H1 (cell line): ENCODE measurements at regions not wholly inside any gene's neighbourhood (a gene's known extent, or its start where the extent isn't known, plus 50 kb on each side); places are given as distances from the start of the nearest gene placed in this dataset.

Experiments used
- BACH1 ChIP-seq: IDR thresholded peaks from 2 replicates; pipeline ENCODE4 v1.6.1; 2012; ENCODE audit warnings: low read length, improper control_type of control experiment
- EP300 ChIP-seq, 2 experiments: IDR thresholded peaks; 1 replicate in 1 of 2; 2 replicates in 1 of 2; pipeline ENCODE4 v1.6.1; 2011 to 2012; ENCODE audit warnings: low read depth in 2 of 2, low read length in 2 of 2, mild to moderate bottlenecking in 2 of 2, borderline replicate concordance in 1 of 2, inconsistent platforms in 1 of 2, moderate library complexity in 1 of 2
- NRF1 ChIP-seq: IDR thresholded peaks from 2 replicates; pipeline ENCODE4 v1.6.1; 2011; ENCODE audit warnings: mild to moderate bottlenecking, low read depth, low read length, improper control_type of control experiment
- RBBP5 ChIP-seq: IDR thresholded peaks from 2 replicates; pipeline ENCODE4 v1.7.1; 2012; ENCODE audit warnings: low read depth, mild to moderate bottlenecking, inconsistent platforms, low read length, moderate library complexity, borderline replicate concordance
- SIRT6 ChIP-seq: IDR thresholded peaks from one replicate; pipeline ENCODE4 v1.7.1; 2012; ENCODE audit warnings: low read length, inconsistent platforms
- SP2 ChIP-seq: IDR thresholded peaks from 2 replicates; pipeline ENCODE4 v1.6.1; 2012; ENCODE audit warnings: mild to moderate bottlenecking, low read length, inconsistent platforms
- TBP ChIP-seq: IDR thresholded peaks from 2 replicates; pipeline ENCODE4 v1.6.1; 2011; ENCODE audit warnings: low read depth, low read length, improper control_type of control experiment
- TF ChIP-seq, protein P1 (sequence below): fragments of 300-600 bp; sonication (generic); IDR thresholded peaks from 2 replicates; pipeline ENCODE4 v1.7.1; 2012; ENCODE audit warnings: low read length, moderate library complexity, mild to moderate bottlenecking, inconsistent platforms; ENCODE audit not compliant: insufficient replicate concordance

DNA sequence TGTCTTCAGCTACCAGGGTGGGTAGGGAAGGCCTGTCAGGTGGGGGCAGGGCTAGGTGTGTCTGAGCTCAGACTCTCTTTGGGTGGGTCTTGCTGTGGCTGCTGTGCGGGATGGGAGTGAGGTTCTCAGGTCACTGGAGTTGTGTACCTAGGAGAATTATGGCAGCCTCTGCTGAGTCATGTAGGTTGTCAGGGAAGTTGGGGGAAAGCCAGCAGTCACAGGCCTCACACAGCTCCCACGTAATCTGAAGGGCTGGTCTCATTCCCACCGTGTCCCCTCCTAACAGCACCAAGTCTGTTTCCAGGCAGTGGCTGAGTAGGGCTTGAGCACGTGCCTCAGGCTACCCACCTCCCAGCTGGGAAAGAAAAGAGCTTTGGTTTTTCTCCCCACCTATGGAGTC is 67.0 kb downstream of the CHCHD4 start (continued):
- TF ChIP-seq, protein P1, sequence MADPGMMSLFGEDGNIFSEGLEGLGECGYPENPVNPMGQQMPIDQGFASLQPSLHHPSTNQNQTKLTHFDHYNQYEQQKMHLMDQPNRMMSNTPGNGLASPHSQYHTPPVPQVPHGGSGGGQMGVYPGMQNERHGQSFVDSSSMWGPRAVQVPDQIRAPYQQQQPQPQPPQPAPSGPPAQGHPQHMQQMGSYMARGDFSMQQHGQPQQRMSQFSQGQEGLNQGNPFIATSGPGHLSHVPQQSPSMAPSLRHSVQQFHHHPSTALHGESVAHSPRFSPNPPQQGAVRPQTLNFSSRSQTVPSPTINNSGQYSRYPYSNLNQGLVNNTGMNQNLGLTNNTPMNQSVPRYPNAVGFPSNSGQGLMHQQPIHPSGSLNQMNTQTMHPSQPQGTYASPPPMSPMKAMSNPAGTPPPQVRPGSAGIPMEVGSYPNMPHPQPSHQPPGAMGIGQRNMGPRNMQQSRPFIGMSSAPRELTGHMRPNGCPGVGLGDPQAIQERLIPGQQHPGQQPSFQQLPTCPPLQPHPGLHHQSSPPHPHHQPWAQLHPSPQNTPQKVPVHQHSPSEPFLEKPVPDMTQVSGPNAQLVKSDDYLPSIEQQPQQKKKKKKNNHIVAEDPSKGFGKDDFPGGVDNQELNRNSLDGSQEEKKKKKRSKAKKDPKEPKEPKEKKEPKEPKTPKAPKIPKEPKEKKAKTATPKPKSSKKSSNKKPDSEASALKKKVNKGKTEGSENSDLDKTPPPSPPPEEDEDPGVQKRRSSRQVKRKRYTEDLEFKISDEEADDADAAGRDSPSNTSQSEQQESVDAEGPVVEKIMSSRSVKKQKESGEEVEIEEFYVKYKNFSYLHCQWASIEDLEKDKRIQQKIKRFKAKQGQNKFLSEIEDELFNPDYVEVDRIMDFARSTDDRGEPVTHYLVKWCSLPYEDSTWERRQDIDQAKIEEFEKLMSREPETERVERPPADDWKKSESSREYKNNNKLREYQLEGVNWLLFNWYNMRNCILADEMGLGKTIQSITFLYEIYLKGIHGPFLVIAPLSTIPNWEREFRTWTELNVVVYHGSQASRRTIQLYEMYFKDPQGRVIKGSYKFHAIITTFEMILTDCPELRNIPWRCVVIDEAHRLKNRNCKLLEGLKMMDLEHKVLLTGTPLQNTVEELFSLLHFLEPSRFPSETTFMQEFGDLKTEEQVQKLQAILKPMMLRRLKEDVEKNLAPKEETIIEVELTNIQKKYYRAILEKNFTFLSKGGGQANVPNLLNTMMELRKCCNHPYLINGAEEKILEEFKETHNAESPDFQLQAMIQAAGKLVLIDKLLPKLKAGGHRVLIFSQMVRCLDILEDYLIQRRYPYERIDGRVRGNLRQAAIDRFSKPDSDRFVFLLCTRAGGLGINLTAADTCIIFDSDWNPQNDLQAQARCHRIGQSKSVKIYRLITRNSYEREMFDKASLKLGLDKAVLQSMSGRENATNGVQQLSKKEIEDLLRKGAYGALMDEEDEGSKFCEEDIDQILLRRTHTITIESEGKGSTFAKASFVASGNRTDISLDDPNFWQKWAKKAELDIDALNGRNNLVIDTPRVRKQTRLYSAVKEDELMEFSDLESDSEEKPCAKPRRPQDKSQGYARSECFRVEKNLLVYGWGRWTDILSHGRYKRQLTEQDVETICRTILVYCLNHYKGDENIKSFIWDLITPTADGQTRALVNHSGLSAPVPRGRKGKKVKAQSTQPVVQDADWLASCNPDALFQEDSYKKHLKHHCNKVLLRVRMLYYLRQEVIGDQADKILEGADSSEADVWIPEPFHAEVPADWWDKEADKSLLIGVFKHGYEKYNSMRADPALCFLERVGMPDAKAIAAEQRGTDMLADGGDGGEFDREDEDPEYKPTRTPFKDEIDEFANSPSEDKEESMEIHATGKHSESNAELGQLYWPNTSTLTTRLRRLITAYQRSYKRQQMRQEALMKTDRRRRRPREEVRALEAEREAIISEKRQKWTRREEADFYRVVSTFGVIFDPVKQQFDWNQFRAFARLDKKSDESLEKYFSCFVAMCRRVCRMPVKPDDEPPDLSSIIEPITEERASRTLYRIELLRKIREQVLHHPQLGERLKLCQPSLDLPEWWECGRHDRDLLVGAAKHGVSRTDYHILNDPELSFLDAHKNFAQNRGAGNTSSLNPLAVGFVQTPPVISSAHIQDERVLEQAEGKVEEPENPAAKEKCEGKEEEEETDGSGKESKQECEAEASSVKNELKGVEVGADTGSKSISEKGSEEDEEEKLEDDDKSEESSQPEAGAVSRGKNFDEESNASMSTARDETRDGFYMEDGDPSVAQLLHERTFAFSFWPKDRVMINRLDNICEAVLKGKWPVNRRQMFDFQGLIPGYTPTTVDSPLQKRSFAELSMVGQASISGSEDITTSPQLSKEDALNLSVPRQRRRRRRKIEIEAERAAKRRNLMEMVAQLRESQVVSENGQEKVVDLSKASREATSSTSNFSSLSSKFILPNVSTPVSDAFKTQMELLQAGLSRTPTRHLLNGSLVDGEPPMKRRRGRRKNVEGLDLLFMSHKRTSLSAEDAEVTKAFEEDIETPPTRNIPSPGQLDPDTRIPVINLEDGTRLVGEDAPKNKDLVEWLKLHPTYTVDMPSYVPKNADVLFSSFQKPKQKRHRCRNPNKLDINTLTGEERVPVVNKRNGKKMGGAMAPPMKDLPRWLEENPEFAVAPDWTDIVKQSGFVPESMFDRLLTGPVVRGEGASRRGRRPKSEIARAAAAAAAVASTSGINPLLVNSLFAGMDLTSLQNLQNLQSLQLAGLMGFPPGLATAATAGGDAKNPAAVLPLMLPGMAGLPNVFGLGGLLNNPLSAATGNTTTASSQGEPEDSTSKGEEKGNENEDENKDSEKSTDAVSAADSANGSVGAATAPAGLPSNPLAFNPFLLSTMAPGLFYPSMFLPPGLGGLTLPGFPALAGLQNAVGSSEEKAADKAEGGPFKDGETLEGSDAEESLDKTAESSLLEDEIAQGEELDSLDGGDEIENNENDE = no peak
- TF ChIP-seq BACH1 (no peak), SP2 (no peak), RBBP5 (no peak), SIRT6 (no peak), TBP (no peak), EP300 (IDR thresholded peaks at IDR 0.05; ENCODE audit: borderline replicate concordance in 1 of 2, low read depth in 2 of 2, low read length in 2 of 2) (no peak), NRF1 (no peak)
- TF ChIP-seq, all 59 proteins: peak for 0
